ENCODE measurements at regions not wholly inside any gene's neighbourhood (a gene's known extent, or its start where the extent isn't known, plus 50 kb on each side); places are given as distances from the start of the nearest gene placed in this dataset.
"Not testable (repeated sequence)": the region's sequence is repeated elsewhere in the genome, so short reads cannot be mapped to it uniquely, and the experiment has no call there.

GRCh38 chr7:3117488-3118231 is 74.0 kb upstream of the CARD11 start:
- H3K27me3 ChIP-seq (ENCODE audit: insufficient read depth, low read length) = no peaks in the 10 kb centered on the region
- H3K14ac ChIP-seq (ENCODE audit: low read length) = no peak overlapping the region
- peaks cover 13% of the 10 kb centered on the region for H3K9me3 ChIP-seq (ENCODE audit: insufficient read depth, low read depth, low read length)
- no peak overlapping the region for H2BK12ac ChIP-seq (ENCODE audit: low read length)
- no peak overlapping the region for H2AK5ac ChIP-seq (ENCODE audit: low read length)
- no peak overlapping the region for H2BK5ac ChIP-seq (ENCODE audit: low read depth, low read length, poor library complexity)
- no peak overlapping the region for H2BK120ac ChIP-seq (ENCODE audit: insufficient read depth, low read length, poor library complexity)
- no peak overlapping the region for H3K4ac ChIP-seq (ENCODE audit: low read depth, low read length)
- H3K36me3 ChIP-seq (ENCODE audit: control insufficient read depth in 1 of 2, insufficient read depth in 2 of 2, low read length in 2 of 2) = no peaks in the 10 kb centered on the region
- no CpG with 5 or more reads among the region's 8 CpGs for WGBS (ENCODE audit: extremely low coverage, insufficient coverage, insufficient read length)
- H3K79me2 ChIP-seq (ENCODE audit: control insufficient read depth, insufficient read depth, low read length, poor library complexity) = no peaks in the 10 kb centered on the region
- H3K79me1 ChIP-seq (ENCODE audit: low read length) = no peaks in the 10 kb centered on the region
- no peak overlapping the region for H4K91ac ChIP-seq (ENCODE audit: low read depth, low read length)
- no peak overlapping the region for H3K4me2 ChIP-seq (ENCODE audit: low read length)
- H3K23ac ChIP-seq (ENCODE audit: low read length) = no peak overlapping the region
- no peak overlapping the region for H3K4me3 ChIP-seq (ENCODE audit: low read depth, low read length)
- H3K9ac ChIP-seq (ENCODE audit: low read length) = no peak overlapping the region
- DNase-seq = no peak
- H4K12ac ChIP-seq (ENCODE audit: low read depth, low read length) = no peak overlapping the region
- H3K27ac ChIP-seq (ENCODE audit: low read depth, low read length) = no peak overlapping the region
- H4K8ac ChIP-seq (ENCODE audit: low read depth, low read length) = no peak overlapping the region
- no peaks in the 10 kb centered on the region for H3K4me1 ChIP-seq (ENCODE audit: control insufficient read depth in 1 of 2, insufficient read depth in 2 of 2, low read length in 2 of 2)
- no peak overlapping the region for H2AFZ ChIP-seq (ENCODE audit: insufficient read depth, low read length, poor library complexity)
- H3K18ac ChIP-seq (ENCODE audit: low read length) = no peak overlapping the region

- not testable (repeated sequence) for H3K4me2 ChIP-seq (ENCODE audit: low read length); H3K23ac ChIP-seq (ENCODE audit: low read length); H3K36me3 ChIP-seq (ENCODE audit: control insufficient read depth in 1 of 2, insufficient read depth in 2 of 2, low read length in 2 of 2); H2BK5ac ChIP-seq (ENCODE audit: low read depth, low read length, poor library complexity); H3K14ac ChIP-seq (ENCODE audit: low read length); H3K79me2 ChIP-seq (ENCODE audit: control insufficient read depth, insufficient read depth, low read length, poor library complexity); H3K79me1 ChIP-seq (ENCODE audit: low read length); H3K4me3 ChIP-seq (ENCODE audit: low read depth, low read length); H3K4ac ChIP-seq (ENCODE audit: low read depth, low read length); H4K91ac ChIP-seq (ENCODE audit: low read depth, low read length); H3K9me3 ChIP-seq (ENCODE audit: insufficient read depth, low read depth, low read length); H2AK5ac ChIP-seq (ENCODE audit: low read length); H3K27ac ChIP-seq (ENCODE audit: low read depth, low read length); H2BK120ac ChIP-seq (ENCODE audit: insufficient read depth, low read length, poor library complexity); H3K9ac ChIP-seq (ENCODE audit: low read length); H3K27me3 ChIP-seq (ENCODE audit: insufficient read depth, low read length); H3K4me1 ChIP-seq (ENCODE audit: control insufficient read depth in 1 of 2, insufficient read depth in 2 of 2, low read length in 2 of 2); H4K12ac ChIP-seq (ENCODE audit: low read depth, low read length); H3K18ac ChIP-seq (ENCODE audit: low read length); H4K8ac ChIP-seq (ENCODE audit: low read depth, low read length); DNase-seq; H2BK12ac ChIP-seq (ENCODE audit: low read length); H2AFZ ChIP-seq (ENCODE audit: insufficient read depth, low read length, poor library complexity)
- no CpG with 5 or more reads among the region's 9 CpGs for WGBS (ENCODE audit: extremely low coverage, insufficient coverage, insufficient read length)
Observed at GRCh38 chr7:3119352-3119927, 75.8 kb upstream of the CARD11 start.

- Histone ChIP-seq H3K27me3 (ENCODE audit: insufficient read depth, low read length) (no peaks in the 10 kb centered on the region), H3K23ac (ENCODE audit: low read length) (no peak overlapping the region), H3K4ac (ENCODE audit: low read depth, low read length) (no peak overlapping the region), H3K79me1 (ENCODE audit: low read length) (no peaks in the 10 kb centered on the region), H3K79me2 (ENCODE audit: control insufficient read depth, insufficient read depth, low read length, poor library complexity) (no peaks in the 10 kb centered on the region), H2BK5ac (ENCODE audit: low read depth, low read length, poor library complexity) (no peak overlapping the region), H3K4me3 (ENCODE audit: low read depth, low read length) (no peak overlapping the region), H3K14ac (ENCODE audit: low read length) (no peak overlapping the region), H4K12ac (ENCODE audit: low read depth, low read length) (no peak overlapping the region), H4K8ac (ENCODE audit: low read depth, low read length) (no peak overlapping the region), H3K9me3 (ENCODE audit: insufficient read depth, low read depth, low read length) (peaks cover 9% of the 10 kb centered on the region), H2AFZ (ENCODE audit: insufficient read depth, low read length, poor library complexity) (no peak overlapping the region), H2BK12ac (ENCODE audit: low read length) (no peak overlapping the region), H3K4me1 (ENCODE audit: control insufficient read depth in 1 of 2, insufficient read depth in 2 of 2, low read length in 2 of 2) (no peaks in the 10 kb centered on the region), H3K18ac (ENCODE audit: low read length) (no peak overlapping the region), H2BK120ac (ENCODE audit: insufficient read depth, low read length, poor library complexity) (no peak overlapping the region), H3K4me2 (ENCODE audit: low read length) (no peak overlapping the region), H3K27ac (ENCODE audit: low read depth, low read length) (no peak overlapping the region), H2AK5ac (ENCODE audit: low read length) (no peak overlapping the region), H4K91ac (ENCODE audit: low read depth, low read length) (no peak overlapping the region), H3K36me3 (ENCODE audit: control insufficient read depth in 1 of 2, insufficient read depth in 2 of 2, low read length in 2 of 2) (no peaks in the 10 kb centered on the region), H3K9ac (ENCODE audit: low read length) (no peak overlapping the region)
- WGBS (ENCODE audit: extremely low coverage, insufficient coverage, insufficient read length) = 100% methylated on average over 1 of the region's 3 CpGs
- DNase-seq = no peak
Observed at GRCh38 chr7:3119963-3120362, 76.3 kb upstream of the CARD11 start.

- H4K8ac ChIP-seq (ENCODE audit: low read depth, low read length) = no peak overlapping the region
- no peaks in the 10 kb centered on the region for H3K79me1 ChIP-seq (ENCODE audit: low read length)
- no peak overlapping the region for H2AK5ac ChIP-seq (ENCODE audit: low read length)
- H3K27ac ChIP-seq (ENCODE audit: low read depth, low read length) = no peak overlapping the region
- H3K36me3 ChIP-seq (ENCODE audit: control insufficient read depth in 1 of 2, insufficient read depth in 2 of 2, low read length in 2 of 2) = no peaks in the 10 kb centered on the region
- no peak overlapping the region for H4K12ac ChIP-seq (ENCODE audit: low read depth, low read length)
- no peak overlapping the region for H2BK5ac ChIP-seq (ENCODE audit: low read depth, low read length, poor library complexity)
- no peak overlapping the region for H3K23ac ChIP-seq (ENCODE audit: low read length)
- no CpG with 5 or more reads among the region's 3 CpGs for WGBS (ENCODE audit: extremely low coverage, insufficient coverage, insufficient read length)
- H2BK12ac ChIP-seq (ENCODE audit: low read length) = no peak overlapping the region
- H3K4me1 ChIP-seq (ENCODE audit: control insufficient read depth in 1 of 2, insufficient read depth in 2 of 2, low read length in 2 of 2) = no peaks in the 10 kb centered on the region
- H3K4me2 ChIP-seq (ENCODE audit: low read length) = no peak overlapping the region
- H3K14ac ChIP-seq (ENCODE audit: low read length) = no peak overlapping the region
- H2AFZ ChIP-seq (ENCODE audit: insufficient read depth, low read length, poor library complexity) = no peak overlapping the region
- H4K91ac ChIP-seq (ENCODE audit: low read depth, low read length) = no peak overlapping the region
- H3K9ac ChIP-seq (ENCODE audit: low read length) = no peak overlapping the region
- no peak overlapping the region for H3K4ac ChIP-seq (ENCODE audit: low read depth, low read length)
- no peak overlapping the region for H3K18ac ChIP-seq (ENCODE audit: low read length)
- no peaks in the 10 kb centered on the region for H3K27me3 ChIP-seq (ENCODE audit: insufficient read depth, low read length)
- no peak for DNase-seq
- H3K79me2 ChIP-seq (ENCODE audit: control insufficient read depth, insufficient read depth, low read length, poor library complexity) = no peaks in the 10 kb centered on the region
- H3K9me3 ChIP-seq (ENCODE audit: insufficient read depth, low read depth, low read length) = peaks cover 9% of the 10 kb centered on the region
- no peak overlapping the region for H3K4me3 ChIP-seq (ENCODE audit: low read depth, low read length)
- no peak overlapping the region for H2BK120ac ChIP-seq (ENCODE audit: insufficient read depth, low read length, poor library complexity)
Observed at GRCh38 chr7:3120513-3120912, 76.8 kb upstream of the CARD11 start.

All from trophoblast cell (in vitro differentiated cells and primary cell).